GM19452 (cell line): ENCODE measurements at regions not wholly inside any gene's neighbourhood (a gene's known extent, or its start where the extent isn't known, plus 50 kb on each side); places are given as distances from the start of the nearest gene placed in this dataset.
"Not testable (repeated sequence)": the region's sequence is repeated elsewhere in the genome, so short reads cannot be mapped to it uniquely, and the experiment has no call there.

Experiments
- ATAC-seq: cut with Tn5 transposase; IDR thresholded peaks from one replicate; pipeline ENCODE4 v1.9.1; 2021; ENCODE audit not compliant: unreplicated experiment

GRCh38 chr9:99670886-99671285, 150.8 kb upstream of the NR4A3 start:
- not testable (repeated sequence) for ATAC-seq

DNA sequence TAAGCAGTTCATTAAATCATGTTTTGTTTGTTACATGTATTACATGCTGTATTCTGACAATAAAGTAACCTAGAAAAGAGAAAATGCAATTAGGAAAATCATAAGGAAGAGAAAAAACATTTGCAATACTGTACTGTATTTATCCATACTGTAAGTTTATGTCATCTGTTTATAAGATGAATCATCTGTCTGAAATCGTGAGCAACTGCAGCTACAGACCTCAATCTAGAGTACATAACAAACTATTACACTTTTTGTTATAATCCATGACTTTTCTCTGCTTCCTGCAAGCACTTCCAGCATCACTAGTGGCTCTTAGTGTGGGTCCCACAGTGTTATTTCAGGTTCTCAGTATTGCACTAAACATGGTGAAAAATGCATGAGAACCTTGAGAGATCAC, 144.4 kb upstream of the NR4A3 start:
- no peak for ATAC-seq

DNA sequence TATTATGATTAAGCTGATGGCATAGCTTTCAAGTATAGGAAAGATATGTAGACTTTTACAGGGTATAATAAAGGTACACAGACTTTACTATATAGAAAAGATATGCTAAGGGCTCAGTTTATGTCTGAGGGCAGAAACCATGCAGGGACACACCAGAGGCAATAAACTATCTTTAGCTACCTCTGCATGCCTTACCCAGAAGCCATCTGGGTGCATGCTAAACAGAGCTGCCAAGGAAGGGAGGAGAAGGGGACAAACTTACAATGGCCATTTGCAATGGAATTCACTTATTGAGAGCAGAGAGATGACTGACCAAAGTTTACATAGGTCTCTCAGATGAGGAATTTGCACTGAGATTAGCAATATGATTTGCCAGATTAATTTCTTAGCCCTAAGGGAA, 143.1 kb upstream of the NR4A3 start:
- no peak for ATAC-seq

GRCh38 chr9:99680191-99680590, 141.5 kb upstream of the NR4A3 start:
- no peak for ATAC-seq

DNA sequence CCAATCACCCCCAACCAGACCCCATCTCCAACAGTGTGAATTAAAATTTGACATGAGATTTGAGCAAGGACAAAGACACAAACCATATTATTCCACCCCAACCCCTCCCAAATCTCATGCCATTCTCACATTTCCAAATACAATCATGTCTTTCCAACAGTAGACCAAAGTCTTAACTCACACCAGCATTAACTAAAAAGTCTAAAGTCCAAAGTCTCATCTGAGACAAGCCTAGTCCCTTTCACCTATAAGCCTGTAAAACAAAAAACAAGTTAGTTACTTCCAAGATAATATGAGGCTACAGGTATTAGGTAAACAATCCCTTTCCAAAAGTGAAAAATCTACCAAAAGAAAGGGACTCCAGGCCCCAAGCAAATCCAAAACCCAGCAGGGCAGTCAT, 140.6 kb upstream of the NR4A3 start:
- no peak for ATAC-seq

DNA sequence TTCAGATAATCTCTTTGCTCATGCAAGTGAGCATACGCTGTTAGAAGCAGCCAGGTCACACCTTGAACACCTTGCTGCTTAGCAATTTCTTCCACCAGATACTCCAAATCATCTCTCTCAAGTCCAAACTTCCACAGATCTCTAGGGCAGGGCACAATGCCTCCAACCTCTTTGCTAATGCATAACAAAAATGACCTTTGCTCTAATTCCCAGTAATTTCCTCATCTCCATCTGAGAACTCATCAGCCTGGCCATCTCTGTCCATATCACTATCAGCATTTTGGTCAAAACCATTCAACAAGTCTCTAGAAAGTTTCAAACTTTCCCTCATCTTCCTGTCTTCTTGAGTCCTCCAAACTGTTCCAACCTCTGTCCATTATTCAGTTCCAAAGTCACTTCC, 139.3 kb upstream of the NR4A3 start:
- no peak for ATAC-seq

DNA sequence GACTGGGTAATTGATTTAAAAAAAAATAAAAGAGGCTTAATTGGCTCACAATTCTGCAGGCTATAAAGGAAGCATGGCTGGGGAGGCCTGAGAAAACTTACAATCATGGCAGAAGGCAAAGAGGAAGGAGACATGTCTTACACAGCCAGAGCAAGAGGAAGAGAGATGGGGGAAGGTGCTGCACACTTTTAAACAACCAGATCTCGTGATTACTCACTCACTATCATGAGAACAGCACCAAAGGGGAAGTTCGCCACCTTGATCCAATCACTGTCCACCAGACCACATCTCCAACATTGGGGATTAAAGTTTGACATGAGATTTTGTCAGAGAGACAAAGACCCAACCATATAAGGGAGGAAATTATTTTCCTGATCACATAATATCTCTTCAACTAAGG, 138.8 kb upstream of the NR4A3 start:
- no peak for ATAC-seq

DNA sequence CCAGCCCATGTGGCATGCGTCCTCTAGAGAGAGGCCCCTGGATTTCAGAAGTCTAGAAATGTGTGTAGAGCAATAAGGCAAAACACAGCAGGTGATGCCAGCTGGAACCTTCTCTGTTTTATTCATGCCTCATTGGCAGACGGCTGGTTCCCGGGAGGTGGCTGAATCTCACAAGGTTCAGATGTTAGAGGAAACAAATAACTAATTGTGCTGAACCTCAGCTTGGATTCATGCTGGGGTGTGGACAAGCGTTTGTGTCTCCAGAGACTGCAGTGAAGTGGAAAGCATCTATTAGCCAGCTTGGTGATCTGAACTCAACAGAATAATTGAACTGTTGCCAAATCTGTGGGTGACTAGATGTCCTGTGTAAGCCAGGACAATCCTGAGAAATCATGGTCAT, 131.1 kb upstream of the NR4A3 start:
- ATAC-seq, result no peak

GRCh38 chr9:99693888-99694287, 127.8 kb upstream of the NR4A3 start:
- no peak for ATAC-seq

GRCh38 chr9:99694393-99694792, 127.3 kb upstream of the NR4A3 start:
- ATAC-seq, result no peak

GRCh38 chr9:99699396-99699795, 122.3 kb upstream of the NR4A3 start:
- ATAC-seq, result no peak

GRCh38 chr9:99712214-99712613, 109.5 kb upstream of the NR4A3 start:
- ATAC-seq, result no peak

DNA sequence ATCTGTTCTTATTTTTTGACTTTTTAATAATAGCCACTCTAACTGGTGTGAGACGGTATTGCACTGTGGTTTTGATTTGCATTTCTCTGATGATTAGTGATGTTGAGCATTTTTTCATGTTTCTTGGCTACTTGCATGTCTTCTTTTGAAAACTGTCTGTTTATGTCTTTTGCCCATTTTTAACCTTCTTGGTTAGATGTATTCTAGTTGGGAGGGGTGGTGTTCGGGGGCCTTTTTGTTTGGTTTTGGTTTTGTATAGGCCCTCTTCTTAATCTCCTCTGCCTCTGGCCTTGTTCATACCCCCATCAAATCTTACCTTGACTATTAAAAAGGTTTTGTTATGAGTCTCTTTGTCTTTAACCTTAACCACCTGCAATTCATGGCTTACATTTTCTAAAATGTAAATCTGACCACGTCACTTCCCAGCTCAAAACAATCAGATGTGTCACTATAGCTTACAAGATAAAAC, 107.8 kb upstream of the NR4A3 start:
- ATAC-seq, result peak; percentile 51

DNA sequence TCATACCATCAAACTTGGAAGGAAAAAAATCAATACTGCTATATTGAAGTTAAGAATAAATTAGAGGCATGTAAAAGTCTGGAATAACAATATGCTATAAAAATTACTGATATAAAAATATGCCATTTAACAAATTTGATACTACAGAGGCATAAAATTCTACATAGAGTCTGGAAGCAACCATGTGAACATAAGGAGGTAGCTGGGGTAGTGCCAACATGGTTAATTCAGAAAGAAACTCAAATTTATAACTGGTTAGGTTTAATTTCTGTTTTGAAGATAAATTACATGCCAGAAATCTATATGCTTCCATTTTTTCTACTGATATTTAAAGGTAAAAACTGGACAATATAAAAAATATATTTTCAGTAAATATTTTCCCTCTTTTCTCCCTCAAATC, 103.1 kb upstream of the NR4A3 start:
- ATAC-seq, result no peak

- ATAC-seq, result peak; percentile 90
Observed at GRCh38 chr9:99720455-99721050, 101.1 kb upstream of the NR4A3 start.

GRCh38 chr9:99721898-99722297, 99.8 kb upstream of the NR4A3 start:
- ATAC-seq, result no peak

GRCh38 chr9:99722877-99723276, 98.8 kb upstream of the NR4A3 start:
- ATAC-seq, result no peak

DNA sequence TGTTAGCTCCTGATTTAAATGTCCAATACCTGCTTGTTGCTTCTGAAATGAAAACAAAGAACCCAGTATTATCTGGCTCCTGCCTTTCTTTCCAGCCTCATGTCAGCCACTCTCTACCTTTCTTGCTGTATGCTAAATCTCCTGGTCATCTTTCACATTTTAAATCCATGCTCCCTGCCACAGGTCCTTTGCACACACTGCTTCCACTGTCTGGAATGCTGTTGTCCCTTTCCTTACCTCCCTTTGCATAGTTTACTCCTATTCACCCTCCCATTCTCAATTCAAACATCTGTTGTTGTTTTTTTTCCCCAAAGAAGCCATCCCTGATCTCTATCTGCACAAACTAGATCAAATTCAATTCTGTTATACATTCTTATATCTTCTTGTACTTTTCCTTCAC, 97.0 kb upstream of the NR4A3 start:
- ATAC-seq, result no peak

DNA sequence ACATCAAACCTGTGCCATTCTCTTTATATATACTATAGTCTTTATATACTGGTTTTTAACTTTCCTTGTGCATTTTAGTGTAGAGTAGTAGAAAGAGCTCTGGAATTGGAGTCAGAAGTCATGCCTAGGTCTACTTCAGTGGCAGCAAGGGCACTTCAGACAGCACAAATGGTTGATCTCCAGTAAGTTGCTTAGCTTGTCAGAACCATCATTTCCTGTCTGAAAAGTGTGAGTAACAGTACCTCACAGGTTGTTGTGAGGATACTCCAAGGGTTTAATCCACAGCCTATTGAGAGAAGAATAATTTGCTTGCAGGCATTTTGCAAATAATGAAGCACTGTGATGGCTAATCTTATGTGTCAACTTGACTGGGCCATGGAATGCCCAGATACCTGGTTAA, 95.8 kb upstream of the NR4A3 start:
- no peak for ATAC-seq

- ATAC-seq, result no peak
Observed at GRCh38 chr9:99726758-99727157, 94.9 kb upstream of the NR4A3 start.

DNA sequence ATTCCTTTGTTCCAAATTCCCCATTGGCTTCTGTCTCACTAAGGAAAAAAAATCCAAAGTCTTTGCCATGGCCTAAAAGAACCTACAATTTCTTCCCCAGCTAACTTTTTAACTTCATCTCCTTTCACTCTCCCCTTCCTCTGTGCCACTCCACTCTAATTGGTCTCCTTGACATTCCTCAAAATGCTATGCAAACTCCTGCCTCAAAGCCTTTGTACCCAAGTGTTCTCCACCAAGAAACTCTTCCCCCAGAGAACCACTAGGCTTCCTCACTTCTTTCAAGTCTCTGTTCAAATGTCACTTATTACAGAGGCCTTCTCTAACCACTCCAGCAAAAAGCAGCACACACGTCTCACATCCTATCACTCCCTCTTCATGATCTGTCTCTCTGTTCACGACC, 91.6 kb upstream of the NR4A3 start:
- no peak for ATAC-seq

GRCh38 chr9:99731950-99732349, 89.7 kb upstream of the NR4A3 start:
- no peak for ATAC-seq

DNA sequence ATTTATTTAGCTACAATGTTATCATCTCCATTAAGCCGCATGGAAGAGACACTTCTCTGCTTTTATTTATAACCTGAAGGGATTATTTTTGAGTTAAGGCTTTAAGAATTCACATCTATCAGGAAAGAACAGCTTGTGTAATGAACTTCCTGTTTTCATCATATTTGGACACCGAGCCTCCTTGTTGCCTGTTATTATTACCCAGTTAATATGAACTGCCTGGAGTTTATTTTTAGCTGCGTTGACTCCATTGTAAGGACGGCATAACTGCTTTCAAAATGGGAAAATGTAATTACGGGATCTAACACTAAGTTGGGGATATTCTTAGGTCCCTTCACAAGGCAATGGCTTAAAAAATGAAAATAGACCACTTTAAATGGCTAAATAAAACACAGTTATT, 89.0 kb upstream of the NR4A3 start:
- ATAC-seq, result no peak

DNA sequence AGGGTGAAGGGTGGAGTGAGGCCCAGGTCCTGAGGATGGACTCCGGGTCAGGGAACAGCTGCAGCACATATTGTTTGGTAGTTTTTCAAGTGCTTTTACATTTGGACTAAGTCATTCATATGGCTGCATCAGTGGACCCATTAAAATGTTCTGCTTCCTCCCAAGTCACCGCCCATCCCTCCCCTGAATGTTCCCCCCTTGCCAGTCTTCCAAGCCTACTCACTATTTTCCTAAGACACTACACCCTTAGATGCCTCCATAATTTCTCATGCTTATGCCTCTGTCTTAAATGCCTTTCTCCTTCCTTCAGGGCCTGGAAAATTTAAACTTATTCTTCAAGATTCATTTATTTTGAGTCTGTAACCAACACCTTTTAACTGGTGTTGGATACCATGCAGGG, 86.6 kb upstream of the NR4A3 start:
- ATAC-seq, result no peak
